Adrenal gland (tissue), 5 donors: ENCODE measurements at regions not wholly inside any gene's neighbourhood (a gene's known extent, or its start where the extent isn't known, plus 50 kb on each side); places are given as distances from the start of the nearest gene placed in this dataset.

ENCODE experiments used
- POLR2A ChIP-seq, 2 donors: fragments of 450-650 bp; IDR thresholded peaks; one replicate each; pipeline ENCODE4 v1.6.1; 2017; ENCODE audit warnings: antibody characterized with exemption in 2 of 2, mild to moderate bottlenecking in 2 of 2, moderate library complexity in 1 of 2
- TF ChIP-seq, protein P1 (sequence below), 6 experiments: fragments of 450-650 bp in 4 of 6; fragments of 200-600 bp in 2 of 6; sonication (generic) in 1 of 6; IDR thresholded peaks; 1 replicate in 5 of 6; 2 replicates in 1 of 6; pipeline versions ENCODE4 v1.5.1 to v1.8.0; 2016 to 2021; ENCODE audit warnings: antibody characterized with exemption in 6 of 6, mild to moderate bottlenecking in 2 of 6, moderate library complexity in 1 of 6
- donor health status: DM: no; HTN: no; CAD: no.

DNA sequence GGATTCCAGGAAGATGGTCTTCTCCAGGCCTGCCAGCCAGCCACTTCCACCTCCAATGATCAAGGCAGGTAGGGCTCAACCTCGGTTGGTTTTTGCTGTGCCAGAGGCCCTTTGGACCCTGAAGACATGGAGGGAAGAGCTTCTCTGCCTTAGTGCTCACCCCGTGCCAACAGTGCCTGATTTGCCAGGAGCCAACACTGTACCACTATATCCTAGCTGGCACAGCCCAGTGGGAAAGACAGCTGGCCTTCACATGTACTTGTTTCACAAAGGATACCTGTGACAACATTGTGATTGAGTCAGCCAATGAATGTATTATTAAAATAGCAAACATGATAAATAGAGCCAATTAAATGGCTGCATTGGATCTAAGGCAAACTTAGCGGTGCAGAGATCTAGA lies 51.9 kb upstream of the PRPS1 start:
- TF ChIP-seq, protein P1, sequence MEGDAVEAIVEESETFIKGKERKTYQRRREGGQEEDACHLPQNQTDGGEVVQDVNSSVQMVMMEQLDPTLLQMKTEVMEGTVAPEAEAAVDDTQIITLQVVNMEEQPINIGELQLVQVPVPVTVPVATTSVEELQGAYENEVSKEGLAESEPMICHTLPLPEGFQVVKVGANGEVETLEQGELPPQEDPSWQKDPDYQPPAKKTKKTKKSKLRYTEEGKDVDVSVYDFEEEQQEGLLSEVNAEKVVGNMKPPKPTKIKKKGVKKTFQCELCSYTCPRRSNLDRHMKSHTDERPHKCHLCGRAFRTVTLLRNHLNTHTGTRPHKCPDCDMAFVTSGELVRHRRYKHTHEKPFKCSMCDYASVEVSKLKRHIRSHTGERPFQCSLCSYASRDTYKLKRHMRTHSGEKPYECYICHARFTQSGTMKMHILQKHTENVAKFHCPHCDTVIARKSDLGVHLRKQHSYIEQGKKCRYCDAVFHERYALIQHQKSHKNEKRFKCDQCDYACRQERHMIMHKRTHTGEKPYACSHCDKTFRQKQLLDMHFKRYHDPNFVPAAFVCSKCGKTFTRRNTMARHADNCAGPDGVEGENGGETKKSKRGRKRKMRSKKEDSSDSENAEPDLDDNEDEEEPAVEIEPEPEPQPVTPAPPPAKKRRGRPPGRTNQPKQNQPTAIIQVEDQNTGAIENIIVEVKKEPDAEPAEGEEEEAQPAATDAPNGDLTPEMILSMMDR (IDR thresholded peaks at IDR 0.05) = no peak
- TF ChIP-seq POLR2A (IDR thresholded peaks at IDR 0.05) = no peak
